ENCODE measurements at regions not wholly inside any gene's neighbourhood (a gene's known extent, or its start where the extent isn't known, plus 50 kb on each side); places are given as distances from the start of the nearest gene placed in this dataset.

- ChIA-PET POLR2A (ENCODE audit: low non-redundant PET) (no interaction called here), CTCF (no interaction called here)
- intact Hi-C loops (cut with micrococcal nuclease; ENCODE audit: unreplicated experiment) = no loop called here
- Histone ChIP-seq H3K27ac (ENCODE audit: low read depth, low read length, poor library complexity, severe bottlenecking) (no peak overlapping the region), H3K9me3 (ENCODE audit: low read depth, low read length, poor library complexity, severe bottlenecking) (no peaks in the 10 kb centered on the region), H3K4me3 (ENCODE audit: low read depth, low read length, poor library complexity, severe bottlenecking) (no peak overlapping the region), H3K4me1 (ENCODE audit: insufficient read depth, low read length, poor library complexity, severe bottlenecking) (no peaks in the 10 kb centered on the region), H3K27me3 (replicated peaks; ENCODE audit: insufficient read depth, low read depth, low read length, poor library complexity) (peaks cover 25% of the 10 kb centered on the region), H3K36me3 (ENCODE audit: insufficient read depth, low read length, poor library complexity, severe bottlenecking) (no peaks in the 10 kb centered on the region)
- no peak for DNase-seq (ENCODE audit: low spot score)
- no peak for TF ChIP-seq EZH2 (IDR thresholded peaks at IDR 0.05; ENCODE audit: borderline replicate concordance, low read depth, low read length, poor library complexity, severe bottlenecking)
- TF ChIP-seq, protein P1, sequence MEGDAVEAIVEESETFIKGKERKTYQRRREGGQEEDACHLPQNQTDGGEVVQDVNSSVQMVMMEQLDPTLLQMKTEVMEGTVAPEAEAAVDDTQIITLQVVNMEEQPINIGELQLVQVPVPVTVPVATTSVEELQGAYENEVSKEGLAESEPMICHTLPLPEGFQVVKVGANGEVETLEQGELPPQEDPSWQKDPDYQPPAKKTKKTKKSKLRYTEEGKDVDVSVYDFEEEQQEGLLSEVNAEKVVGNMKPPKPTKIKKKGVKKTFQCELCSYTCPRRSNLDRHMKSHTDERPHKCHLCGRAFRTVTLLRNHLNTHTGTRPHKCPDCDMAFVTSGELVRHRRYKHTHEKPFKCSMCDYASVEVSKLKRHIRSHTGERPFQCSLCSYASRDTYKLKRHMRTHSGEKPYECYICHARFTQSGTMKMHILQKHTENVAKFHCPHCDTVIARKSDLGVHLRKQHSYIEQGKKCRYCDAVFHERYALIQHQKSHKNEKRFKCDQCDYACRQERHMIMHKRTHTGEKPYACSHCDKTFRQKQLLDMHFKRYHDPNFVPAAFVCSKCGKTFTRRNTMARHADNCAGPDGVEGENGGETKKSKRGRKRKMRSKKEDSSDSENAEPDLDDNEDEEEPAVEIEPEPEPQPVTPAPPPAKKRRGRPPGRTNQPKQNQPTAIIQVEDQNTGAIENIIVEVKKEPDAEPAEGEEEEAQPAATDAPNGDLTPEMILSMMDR (conservative IDR thresholded peaks at IDR 0.05; ENCODE audit: low read depth, low read length) = no peak
- BruUV-seq (replicated peaks) = no TSS peak
Observed at GRCh38 chr10:117740691-117741222, 198.2 kb downstream of the EMX2 start.

DNA sequence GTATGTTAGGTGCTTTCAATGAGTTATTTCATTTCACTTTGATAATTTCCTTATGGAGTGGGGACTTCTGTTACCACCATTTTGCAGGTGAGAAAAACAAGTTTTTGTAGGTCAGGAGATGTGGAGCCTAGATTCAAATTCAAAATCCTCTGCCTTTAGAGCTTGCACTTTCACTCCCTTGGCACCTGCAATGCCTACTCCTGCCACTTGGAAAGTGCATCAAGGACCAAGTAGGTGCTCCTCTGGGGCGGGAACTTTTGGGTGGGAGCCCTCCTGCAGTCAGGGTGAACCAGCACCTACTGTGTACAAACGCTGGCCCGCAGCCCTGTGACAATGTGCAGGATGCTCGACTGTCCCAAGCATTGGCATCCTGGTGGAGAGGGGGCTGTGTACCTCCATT is 199.0 kb downstream of the EMX2 start:
- BruUV-seq (replicated peaks) = no TSS peak
- Histone ChIP-seq H3K4me1 (ENCODE audit: insufficient read depth, low read length, poor library complexity, severe bottlenecking) (no peaks in the 10 kb centered on the region), H3K27me3 (replicated peaks; ENCODE audit: insufficient read depth, low read depth, low read length, poor library complexity) (peaks cover 20% of the 10 kb centered on the region), H3K4me3 (ENCODE audit: low read depth, low read length, poor library complexity, severe bottlenecking) (no peak overlapping the region), H3K9me3 (ENCODE audit: low read depth, low read length, poor library complexity, severe bottlenecking) (no peaks in the 10 kb centered on the region), H3K36me3 (ENCODE audit: insufficient read depth, low read length, poor library complexity, severe bottlenecking) (no peaks in the 10 kb centered on the region), H3K27ac (ENCODE audit: low read depth, low read length, poor library complexity, severe bottlenecking) (no peak overlapping the region)
- POLR2A ChIA-PET (ENCODE audit: low non-redundant PET) = no interaction called here
- DNase-seq (ENCODE audit: low spot score) = no peak
- CTCF ChIA-PET = no interaction called here
- TF ChIP-seq, protein P1 (conservative IDR thresholded peaks at IDR 0.05; ENCODE audit: low read depth, low read length) = 0 out of 2 replicates have a peak, but pooled peaks have one; percentile 30
- no peak for TF ChIP-seq EZH2 (IDR thresholded peaks at IDR 0.05; ENCODE audit: borderline replicate concordance, low read depth, low read length, poor library complexity, severe bottlenecking)
- intact Hi-C loops (cut with micrococcal nuclease; ENCODE audit: unreplicated experiment) = no loop called here

GRCh38 chr10:117743509-117743908 is 201.0 kb downstream of the EMX2 start:
- no peak for DNase-seq (ENCODE audit: low spot score)
- Histone ChIP-seq H3K27me3 (replicated peaks; ENCODE audit: insufficient read depth, low read depth, low read length, poor library complexity) (peaks cover 18% of the 10 kb centered on the region), H3K4me1 (ENCODE audit: insufficient read depth, low read length, poor library complexity, severe bottlenecking) (no peaks in the 10 kb centered on the region), H3K9me3 (ENCODE audit: low read depth, low read length, poor library complexity, severe bottlenecking) (no peaks in the 10 kb centered on the region), H3K27ac (ENCODE audit: low read depth, low read length, poor library complexity, severe bottlenecking) (no peak overlapping the region), H3K4me3 (ENCODE audit: low read depth, low read length, poor library complexity, severe bottlenecking) (no peak overlapping the region), H3K36me3 (ENCODE audit: insufficient read depth, low read length, poor library complexity, severe bottlenecking) (no peaks in the 10 kb centered on the region)
- POLR2A ChIA-PET (ENCODE audit: low non-redundant PET) = no interaction called here
- intact Hi-C loops (cut with micrococcal nuclease; ENCODE audit: unreplicated experiment) = no loop called here
- CTCF ChIA-PET = no interaction called here
- TF ChIP-seq, protein P1 (conservative IDR thresholded peaks at IDR 0.05; ENCODE audit: low read depth, low read length) = no peak
- TF ChIP-seq EZH2 (IDR thresholded peaks at IDR 0.05; ENCODE audit: borderline replicate concordance, low read depth, low read length, poor library complexity, severe bottlenecking) = no peak
- no TSS peak for BruUV-seq (replicated peaks)

Data from A673 (cell line).